Stimulated activated CD4-positive, alpha-beta T cell treated with anti-CD3 and anti-CD28 coated beads, Interleukin-2, amount 100 ng/mL, for 4 hours (primary cell): ENCODE measurements at regions not wholly inside any gene's neighbourhood (a gene's known extent, or its start where the extent isn't known, plus 50 kb on each side); places are given as distances from the start of the nearest gene placed in this dataset.

Experiments used
- DNase-seq: peaks from one replicate; pipeline ENCODE4 v3.0.0-alpha.2; 2020; ENCODE audit warnings: low read depth

DNA sequence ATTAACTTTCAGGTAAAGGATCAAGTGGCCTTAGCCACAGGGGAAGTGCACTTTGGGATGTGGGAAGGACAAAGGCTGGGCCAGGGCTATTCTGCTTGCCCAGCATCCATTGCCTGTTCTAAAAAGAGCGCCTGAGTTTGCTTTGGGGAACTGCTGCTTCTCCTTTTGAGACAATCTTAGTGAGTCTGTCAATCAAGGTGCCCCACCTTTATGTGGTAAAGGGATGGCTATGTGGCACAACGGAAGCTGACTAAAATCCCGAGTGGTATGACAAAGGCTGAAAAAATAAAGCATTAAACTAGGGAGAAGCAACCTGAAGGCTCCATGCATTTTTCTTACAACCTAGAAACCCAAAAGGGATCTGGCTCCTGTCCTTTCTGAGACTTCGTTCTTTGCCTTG lies 540.5 kb downstream of the SLC4A3 start:
- DNase-seq, result no peak

GRCh38 chr2:220168891-220169546 lies 541.6 kb downstream of the SLC4A3 start:
- no peak for DNase-seq

- no peak for DNase-seq
Measured at GRCh38 chr2:220174826-220175225, 547.4 kb downstream of the SLC4A3 start.

DNA sequence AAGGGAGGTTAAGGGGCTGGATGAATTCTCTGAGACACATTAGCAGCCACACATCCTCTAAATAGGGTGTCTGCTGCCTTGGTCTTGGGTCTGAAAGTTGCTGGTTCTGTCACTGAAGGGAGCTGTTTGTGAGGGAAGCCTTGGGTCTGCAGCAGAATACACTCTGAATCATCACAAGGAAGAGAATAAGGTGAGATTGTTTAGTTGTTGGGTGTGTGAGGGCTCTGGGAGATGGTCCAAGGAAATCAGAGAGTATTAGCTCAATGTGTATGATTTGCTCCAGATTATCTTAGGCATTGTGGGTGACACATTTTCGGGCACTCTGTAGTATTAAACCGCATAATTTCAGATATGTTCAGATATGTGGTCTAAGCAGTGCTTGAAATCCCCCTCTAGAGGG lies 548.5 kb downstream of the SLC4A3 start:
- DNase-seq, result no peak

GRCh38 chr2:220178991-220179695 lies 551.7 kb downstream of the SLC4A3 start:
- no peak for DNase-seq

- DNase-seq, result no peak
Measured at GRCh38 chr2:220181165-220181564, 553.7 kb downstream of the SLC4A3 start.

GRCh38 chr2:220182790-220183189 lies 555.4 kb downstream of the SLC4A3 start:
- no peak for DNase-seq

DNA sequence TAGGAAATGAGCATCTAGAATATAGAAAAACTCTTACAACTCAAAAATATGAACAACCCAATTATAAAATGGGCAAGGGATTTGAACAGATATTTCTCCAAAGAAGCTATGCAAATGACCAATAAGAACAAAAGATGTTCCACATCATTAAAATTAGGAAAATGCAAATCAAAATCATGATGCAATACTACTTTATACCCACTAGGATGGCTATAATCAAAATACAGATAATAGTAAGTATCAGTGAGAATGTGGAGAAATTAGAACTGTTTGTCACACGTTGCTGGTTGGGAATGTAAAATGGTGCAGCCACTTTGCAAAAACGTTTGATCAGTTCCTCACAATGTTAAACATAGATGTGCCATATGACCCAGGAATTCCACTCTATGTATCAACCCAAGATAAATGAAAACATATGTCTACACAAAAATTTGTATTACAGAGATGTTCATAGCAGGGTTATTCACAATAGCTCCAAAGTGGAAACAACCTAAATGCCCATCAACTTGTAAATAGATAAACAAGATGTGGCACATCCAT lies 558.4 kb downstream of the SLC4A3 start:
- no peak for DNase-seq

GRCh38 chr2:220188031-220188430 lies 560.6 kb downstream of the SLC4A3 start:
- DNase-seq, result no peak

DNA sequence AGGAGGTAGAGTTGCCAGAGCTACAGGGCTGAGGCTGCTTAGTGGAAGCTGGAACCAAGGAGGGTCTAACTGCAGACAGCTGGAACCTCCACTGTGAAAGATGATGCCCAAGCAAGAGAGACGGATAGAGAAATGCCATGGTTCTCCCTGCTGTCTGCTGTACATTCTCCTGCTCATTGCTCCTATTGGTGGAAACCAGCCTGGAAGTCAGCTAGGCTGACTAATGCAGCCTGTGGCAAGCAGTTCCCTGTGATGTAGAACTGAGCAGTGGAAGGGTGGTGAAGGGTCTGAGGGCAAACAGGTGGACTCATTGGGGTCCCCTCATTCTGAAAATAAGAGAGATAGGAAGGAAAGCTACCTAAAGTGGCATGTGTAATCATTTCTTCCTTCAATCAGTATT lies 563.6 kb downstream of the SLC4A3 start:
- DNase-seq, result no peak

DNA sequence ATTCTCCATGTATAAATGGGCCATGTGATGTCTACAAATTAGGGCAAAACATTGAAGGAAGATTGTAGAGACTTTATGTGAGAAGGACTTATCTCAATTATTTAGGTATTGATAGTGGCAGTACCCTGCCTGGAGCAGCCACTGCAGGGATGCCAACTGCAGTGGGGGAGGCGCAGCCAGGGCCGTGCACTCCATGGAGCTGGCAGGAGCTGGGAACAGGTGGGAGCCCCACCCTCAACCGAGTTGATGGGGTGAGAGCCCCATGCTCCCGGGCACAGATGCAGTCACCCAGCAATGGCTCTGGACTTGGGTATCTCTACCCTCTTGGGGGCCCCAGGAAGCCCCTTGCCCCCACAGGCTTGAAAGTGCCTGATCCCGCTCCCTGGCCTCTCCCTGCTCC lies 564.3 kb downstream of the SLC4A3 start:
- DNase-seq, result no peak

GRCh38 chr2:220192994-220193753 lies 565.7 kb downstream of the SLC4A3 start:
- no peak for DNase-seq

DNA sequence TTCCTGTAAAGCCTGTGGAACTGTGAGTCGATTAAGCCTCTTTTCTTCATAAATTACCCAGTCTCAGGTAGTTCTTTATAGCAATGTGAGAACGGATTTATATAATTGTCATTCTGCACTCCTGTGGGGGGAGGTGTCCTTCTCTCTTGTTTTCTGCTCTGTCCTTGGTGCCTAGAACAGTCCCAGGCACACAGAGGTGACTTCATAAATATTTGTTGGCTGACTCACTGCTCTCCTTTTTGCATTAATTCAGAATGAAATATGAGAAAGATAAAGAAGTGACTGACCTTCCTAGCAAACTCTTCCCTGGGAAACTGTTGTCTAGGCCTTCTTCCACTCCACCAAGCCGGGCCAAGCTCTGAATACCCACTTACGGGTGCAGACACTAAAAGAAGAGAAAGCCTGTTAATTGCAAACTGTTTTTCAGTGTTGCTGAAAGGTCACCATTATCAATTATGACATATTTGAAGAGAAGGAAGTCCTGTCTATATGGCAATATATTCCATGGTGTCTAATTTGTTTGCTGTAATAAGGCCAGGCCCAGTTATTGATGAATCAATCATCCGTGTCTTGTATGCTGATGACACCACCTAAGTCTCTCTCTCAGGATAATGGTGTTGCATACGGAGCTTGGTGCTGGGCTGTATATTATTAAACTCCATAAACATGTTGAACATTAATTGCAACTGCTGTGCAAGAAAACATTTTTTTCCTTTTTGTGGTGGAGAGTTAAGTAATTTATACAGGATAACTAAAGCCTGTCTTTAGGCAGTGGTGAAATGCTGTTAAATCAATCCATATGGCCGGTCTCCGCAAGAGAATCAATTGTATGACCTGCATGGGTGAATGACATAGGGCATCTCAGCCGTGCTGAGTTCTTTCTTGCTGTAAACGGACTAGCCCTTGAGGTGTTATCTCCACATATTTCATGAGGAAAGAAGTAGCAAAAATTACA lies 567.5 kb downstream of the SLC4A3 start:
- no peak for DNase-seq

- DNase-seq, result no peak
Measured at GRCh38 chr2:220198896-220199295, 571.5 kb downstream of the SLC4A3 start.

GRCh38 chr2:220202066-220202465 lies 574.6 kb downstream of the SLC4A3 start:
- DNase-seq, result no peak

DNA sequence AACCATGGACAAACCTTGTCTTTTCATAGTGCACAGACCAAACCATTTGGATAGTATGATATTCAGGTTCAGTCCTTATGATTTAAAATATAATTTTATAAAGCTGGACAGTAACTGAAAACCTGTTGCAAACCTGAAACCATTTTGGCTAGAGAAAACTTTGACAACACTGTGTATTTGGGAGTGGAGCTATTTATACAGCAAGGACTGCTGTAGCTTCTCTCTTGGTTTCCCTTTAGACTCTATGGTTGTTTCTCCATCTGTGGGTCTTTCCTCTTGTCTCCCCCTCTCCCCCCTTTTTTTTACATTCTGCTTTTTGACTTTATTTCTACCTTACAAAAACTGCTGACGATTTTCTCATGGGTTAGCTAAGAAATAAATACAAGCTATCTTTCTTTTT lies 581.7 kb downstream of the SLC4A3 start:
- no peak for DNase-seq

- no peak for DNase-seq
Measured at GRCh38 chr2:220209751-220210150, 582.3 kb downstream of the SLC4A3 start.

GRCh38 chr2:220212296-220213080 lies 585.1 kb downstream of the SLC4A3 start:
- DNase-seq, result no peak

DNA sequence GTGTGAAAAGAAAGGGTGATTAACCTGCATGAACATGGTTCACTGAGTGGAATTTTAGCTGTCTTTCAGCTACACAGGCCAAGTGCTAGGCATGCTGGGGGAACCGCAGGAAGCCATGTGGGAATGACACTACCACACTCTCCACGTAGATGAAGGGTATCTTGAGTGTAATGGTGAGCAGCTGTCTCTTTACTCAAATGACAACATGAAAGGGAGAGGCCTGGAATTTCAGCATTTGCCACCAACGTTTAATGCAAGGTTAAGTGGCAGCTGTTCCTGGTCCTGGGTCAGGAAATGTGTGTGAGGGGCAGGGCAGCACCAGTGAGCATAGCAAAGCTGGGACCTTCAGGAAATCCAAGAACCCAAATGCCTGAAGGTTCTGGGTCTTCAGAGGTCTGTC lies 588.4 kb downstream of the SLC4A3 start:
- no peak for DNase-seq

- DNase-seq, result no peak
Measured at GRCh38 chr2:220219371-220219770, 591.9 kb downstream of the SLC4A3 start.

GRCh38 chr2:220220009-220220408 lies 592.6 kb downstream of the SLC4A3 start:
- DNase-seq, result no peak
